ENCODE measurements at regions not wholly inside any gene's neighbourhood (a gene's known extent, or its start where the extent isn't known, plus 50 kb on each side); places are given as distances from the start of the nearest gene placed in this dataset.
"Not testable (repeated sequence)": the region's sequence is repeated elsewhere in the genome, so short reads cannot be mapped to it uniquely, and the experiment has no call there.

- Histone ChIP-seq H3K79me2 (no peaks in the 10 kb centered on the region), H3K4me3 (ENCODE audit: low read depth, low read length) (no peak overlapping the region), H2AFZ (no peak overlapping the region), H3K27me3 (ENCODE audit: control insufficient read depth, insufficient read depth, low read length) (no peaks in the 10 kb centered on the region), H3K4me2 (ENCODE audit: low read length) (no peak overlapping the region), H3K9me3 (ENCODE audit: control insufficient read depth, low read length) (no peaks in the 10 kb centered on the region), H3K27ac (no peak overlapping the region), H3K4me1 (no peaks in the 10 kb centered on the region), H3K9ac (no peak overlapping the region), H3K36me3 (ENCODE audit: control insufficient read depth, insufficient read depth, low read length) (no peaks in the 10 kb centered on the region)
- no peak for TF ChIP-seq CTCF (IDR thresholded peaks at IDR 0.05)
These were observed 146.2 kb downstream of the PCDH7 start for GRCh38 chr4:30866346-30866745.

- Histone ChIP-seq H3K9me3 (ENCODE audit: control insufficient read depth, low read length) (no peaks in the 10 kb centered on the region), H3K27me3 (ENCODE audit: control insufficient read depth, insufficient read depth, low read length) (no peaks in the 10 kb centered on the region), H3K4me2 (ENCODE audit: low read length) (no peak overlapping the region), H3K4me1 (no peaks in the 10 kb centered on the region), H3K9ac (no peak overlapping the region), H2AFZ (no peak overlapping the region), H3K36me3 (ENCODE audit: control insufficient read depth, insufficient read depth, low read length) (no peaks in the 10 kb centered on the region), H3K79me2 (no peaks in the 10 kb centered on the region), H3K4me3 (ENCODE audit: low read depth, low read length) (no peak overlapping the region), H3K27ac (no peak overlapping the region)
- no peak for TF ChIP-seq CTCF (IDR thresholded peaks at IDR 0.05)
These were observed 146.7 kb downstream of the PCDH7 start for GRCh38 chr4:30866907-30867306.

DNA sequence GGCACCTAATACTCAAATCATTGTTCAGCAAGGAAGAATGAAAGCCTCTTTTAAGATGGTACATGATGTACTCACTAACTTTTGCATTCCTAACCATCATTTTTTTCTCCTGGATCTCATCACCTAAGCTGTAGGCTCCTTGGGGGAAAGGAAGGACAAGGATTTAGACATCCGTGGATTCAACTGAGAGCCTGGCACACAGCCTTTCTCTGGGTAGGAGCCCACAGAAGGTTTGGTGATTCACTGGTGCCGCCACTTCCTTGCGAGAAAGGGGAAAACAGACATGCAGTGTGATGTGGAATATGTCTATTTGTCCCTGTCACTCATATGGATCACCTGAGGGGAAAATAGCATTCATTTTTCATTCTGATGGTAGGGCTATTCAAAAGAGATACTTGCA, 147.3 kb downstream of the PCDH7 start:
- H3K36me3 ChIP-seq (ENCODE audit: control insufficient read depth, insufficient read depth, low read length) = no peaks in the 10 kb centered on the region
- H3K79me2 ChIP-seq = no peaks in the 10 kb centered on the region
- H3K4me3 ChIP-seq (ENCODE audit: low read depth, low read length) = no peak overlapping the region
- H3K27ac ChIP-seq = no peak overlapping the region
- no peak overlapping the region for H3K9ac ChIP-seq
- no peaks in the 10 kb centered on the region for H3K4me1 ChIP-seq
- H2AFZ ChIP-seq = no peak overlapping the region
- H3K9me3 ChIP-seq (ENCODE audit: control insufficient read depth, low read length) = no peaks in the 10 kb centered on the region
- H3K4me2 ChIP-seq (ENCODE audit: low read length) = no peak overlapping the region
- TF ChIP-seq CTCF (IDR thresholded peaks at IDR 0.05) = no peak
- H3K27me3 ChIP-seq (ENCODE audit: control insufficient read depth, insufficient read depth, low read length) = no peaks in the 10 kb centered on the region

GRCh38 chr4:30868111-30868895, 148.1 kb downstream of the PCDH7 start:
- Histone ChIP-seq H3K9me3 (ENCODE audit: control insufficient read depth, low read length) (no peaks in the 10 kb centered on the region), H3K4me2 (ENCODE audit: low read length) (no peak overlapping the region), H2AFZ (no peak overlapping the region), H3K4me1 (no peaks in the 10 kb centered on the region), H3K4me3 (ENCODE audit: low read depth, low read length) (no peak overlapping the region), H3K27me3 (ENCODE audit: control insufficient read depth, insufficient read depth, low read length) (no peaks in the 10 kb centered on the region), H3K27ac (no peak overlapping the region), H3K36me3 (ENCODE audit: control insufficient read depth, insufficient read depth, low read length) (no peaks in the 10 kb centered on the region), H3K79me2 (no peaks in the 10 kb centered on the region), H3K9ac (no peak overlapping the region)
- TF ChIP-seq CTCF (IDR thresholded peaks at IDR 0.05) = no peak

- not testable (repeated sequence) for H3K27ac ChIP-seq; H3K4me1 ChIP-seq; H3K4me2 ChIP-seq (ENCODE audit: low read length)
These were observed 149.2 kb downstream of the PCDH7 start for GRCh38 chr4:30869387-30869786.

More at GRCh38 chr4:30869387-30869786, 149.2 kb downstream of the PCDH7 start:
- not testable (repeated sequence) for H3K27me3 ChIP-seq (ENCODE audit: control insufficient read depth, insufficient read depth, low read length); H3K9ac ChIP-seq; H3K9me3 ChIP-seq (ENCODE audit: control insufficient read depth, low read length); H2AFZ ChIP-seq; H3K79me2 ChIP-seq; H3K4me3 ChIP-seq (ENCODE audit: low read depth, low read length); H3K36me3 ChIP-seq (ENCODE audit: control insufficient read depth, insufficient read depth, low read length)
